ENCODE measurements at regions not wholly inside any gene's neighbourhood (a gene's known extent, or its start where the extent isn't known, plus 50 kb on each side); places are given as distances from the start of the nearest gene placed in this dataset.
A peak's percentile ranks its signal among the peaks of the same experiment; 100 is the strongest.

DNA sequence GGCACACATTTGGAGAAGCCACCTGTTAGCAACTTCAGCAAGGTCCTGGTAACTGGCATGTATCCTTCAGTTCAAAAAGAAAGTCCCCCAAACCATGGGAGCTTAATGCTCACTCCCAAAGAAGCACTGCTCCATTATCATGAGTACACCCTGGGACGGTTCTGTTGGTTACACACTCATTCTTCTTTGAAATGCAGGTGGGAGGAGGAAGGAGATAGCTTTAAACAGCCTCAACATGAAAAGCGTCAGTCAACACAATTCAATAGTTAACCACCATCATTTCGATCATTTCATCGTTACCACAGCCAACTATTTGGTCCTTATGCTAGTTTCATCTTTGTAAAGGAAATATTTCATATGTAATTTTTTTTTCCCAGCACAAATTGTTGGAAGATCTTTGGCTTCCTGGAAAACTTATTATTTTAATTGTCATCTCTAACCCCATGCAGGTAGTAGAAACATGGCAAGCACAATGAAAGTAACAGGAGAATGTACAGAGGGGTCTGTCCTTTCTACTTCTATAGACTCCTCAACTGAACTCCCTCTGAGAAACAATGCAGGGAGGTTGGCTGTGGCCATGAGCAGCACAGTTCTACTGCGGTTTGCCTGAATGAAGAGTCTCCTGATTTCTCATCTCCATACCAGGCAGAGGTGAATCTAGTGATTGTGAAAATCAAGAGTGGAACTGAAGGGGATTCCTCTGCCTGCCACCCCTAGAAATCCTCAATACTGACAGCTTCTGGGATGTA is 196.4 kb upstream of the FOXN3 start:
- H3K36me3 Mint-ChIP-seq (ENCODE audit: insufficient read depth) = no peaks in the 10 kb centered on the region
- no peaks in the 10 kb centered on the region for H3K9me3 Mint-ChIP-seq (ENCODE audit: low read depth)
- no peak for DNase-seq (ENCODE audit: low spot score, unreplicated experiment)
- H3K27ac Mint-ChIP-seq = no peak overlapping the region
- H3K27me3 Mint-ChIP-seq = no peaks in the 10 kb centered on the region
- H3K4me3 Mint-ChIP-seq (ENCODE audit: low read depth) = no peak overlapping the region
- H3K4me1 Mint-ChIP-seq (ENCODE audit: low read depth) = peaks cover 26% of the 10 kb centered on the region
- TF ChIP-seq, protein P1, sequence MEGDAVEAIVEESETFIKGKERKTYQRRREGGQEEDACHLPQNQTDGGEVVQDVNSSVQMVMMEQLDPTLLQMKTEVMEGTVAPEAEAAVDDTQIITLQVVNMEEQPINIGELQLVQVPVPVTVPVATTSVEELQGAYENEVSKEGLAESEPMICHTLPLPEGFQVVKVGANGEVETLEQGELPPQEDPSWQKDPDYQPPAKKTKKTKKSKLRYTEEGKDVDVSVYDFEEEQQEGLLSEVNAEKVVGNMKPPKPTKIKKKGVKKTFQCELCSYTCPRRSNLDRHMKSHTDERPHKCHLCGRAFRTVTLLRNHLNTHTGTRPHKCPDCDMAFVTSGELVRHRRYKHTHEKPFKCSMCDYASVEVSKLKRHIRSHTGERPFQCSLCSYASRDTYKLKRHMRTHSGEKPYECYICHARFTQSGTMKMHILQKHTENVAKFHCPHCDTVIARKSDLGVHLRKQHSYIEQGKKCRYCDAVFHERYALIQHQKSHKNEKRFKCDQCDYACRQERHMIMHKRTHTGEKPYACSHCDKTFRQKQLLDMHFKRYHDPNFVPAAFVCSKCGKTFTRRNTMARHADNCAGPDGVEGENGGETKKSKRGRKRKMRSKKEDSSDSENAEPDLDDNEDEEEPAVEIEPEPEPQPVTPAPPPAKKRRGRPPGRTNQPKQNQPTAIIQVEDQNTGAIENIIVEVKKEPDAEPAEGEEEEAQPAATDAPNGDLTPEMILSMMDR (IDR thresholded peaks at IDR 0.05; ENCODE audit: unreplicated experiment) = no peak

GRCh38 chr14:89609500-89610100 is 192.6 kb upstream of the FOXN3 start:
- Mint-ChIP-seq H3K27me3 (no peaks in the 10 kb centered on the region), H3K9me3 (ENCODE audit: low read depth) (peaks cover 12% of the 10 kb centered on the region), H3K4me3 (ENCODE audit: low read depth) (no peak overlapping the region), H3K27ac (peak overlapping the region; percentile 7), H3K36me3 (ENCODE audit: insufficient read depth) (peaks cover 1% of the 10 kb centered on the region), H3K4me1 (ENCODE audit: low read depth) (no peaks in the 10 kb centered on the region)
- DNase-seq (ENCODE audit: low spot score, unreplicated experiment) = no peak
- TF ChIP-seq, protein P1 (IDR thresholded peaks at IDR 0.05; ENCODE audit: unreplicated experiment) = no peak

GRCh38 chr14:89607453-89607852 is 190.4 kb upstream of the FOXN3 start:
- TF ChIP-seq, protein P1 (IDR thresholded peaks at IDR 0.05; ENCODE audit: unreplicated experiment) = no peak
- Mint-ChIP-seq H3K27ac (no peak overlapping the region), H3K36me3 (ENCODE audit: insufficient read depth) (peaks cover 1% of the 10 kb centered on the region), H3K4me3 (ENCODE audit: low read depth) (no peak overlapping the region), H3K4me1 (ENCODE audit: low read depth) (peaks cover 7% of the 10 kb centered on the region), H3K9me3 (ENCODE audit: low read depth) (peaks cover 13% of the 10 kb centered on the region), H3K27me3 (no peaks in the 10 kb centered on the region)
- no peak for DNase-seq (ENCODE audit: low spot score, unreplicated experiment)

- H3K36me3 Mint-ChIP-seq (ENCODE audit: insufficient read depth) = peaks cover 7% of the 10 kb centered on the region
- H3K4me1 Mint-ChIP-seq (ENCODE audit: low read depth) = peaks cover 7% of the 10 kb centered on the region
- peaks cover 27% of the 10 kb centered on the region for H3K9me3 Mint-ChIP-seq (ENCODE audit: low read depth)
- TF ChIP-seq, protein P1 (IDR thresholded peaks at IDR 0.05; ENCODE audit: unreplicated experiment) = no peak
- no peak for DNase-seq (ENCODE audit: low spot score, unreplicated experiment)
- no peak overlapping the region for H3K4me3 Mint-ChIP-seq (ENCODE audit: low read depth)
- H3K27ac Mint-ChIP-seq = no peak overlapping the region
- H3K27me3 Mint-ChIP-seq = no peaks in the 10 kb centered on the region
These were observed 187.0 kb upstream of the FOXN3 start for GRCh38 chr14:89603938-89604480.

DNA sequence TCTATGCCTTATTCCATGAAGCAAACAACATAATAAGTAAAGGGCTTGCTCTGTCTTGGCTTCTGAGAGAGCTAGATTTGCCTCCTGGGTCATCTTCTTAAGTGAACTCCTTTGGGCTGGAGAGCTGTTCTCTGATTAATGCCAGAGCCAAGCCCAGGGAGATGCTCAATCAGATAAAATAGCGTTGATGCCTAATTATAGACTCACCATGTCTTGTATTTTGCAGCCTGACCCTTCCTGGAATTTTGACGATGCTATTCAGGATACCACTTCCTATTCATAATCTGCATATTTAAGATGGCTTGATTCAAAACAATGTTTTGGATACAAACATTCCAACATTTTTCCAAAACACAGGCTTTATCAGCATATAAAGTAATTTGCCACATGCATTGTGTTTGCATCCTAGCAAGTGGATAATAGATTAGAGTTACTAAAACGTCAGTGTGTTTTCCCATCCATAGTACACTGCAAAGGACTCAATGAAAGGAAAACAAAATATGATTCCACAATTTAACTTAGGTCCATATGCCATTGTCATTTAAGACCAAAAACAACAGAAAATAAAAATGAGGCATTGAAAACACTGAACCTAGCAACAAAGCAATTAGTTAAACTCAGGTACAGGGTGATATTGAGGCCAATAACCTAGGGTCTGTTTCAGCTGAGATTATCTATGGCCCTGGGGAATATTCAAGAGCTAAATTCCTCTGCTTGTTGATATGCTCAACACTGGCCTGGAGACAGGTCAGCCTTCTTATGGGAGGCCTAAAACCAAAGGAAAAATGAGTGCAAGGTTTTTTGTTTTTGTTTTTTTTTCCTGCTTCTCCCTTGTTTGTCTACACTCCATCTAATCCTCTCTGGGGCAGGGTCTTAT is 184.2 kb upstream of the FOXN3 start:
- no peak for DNase-seq (ENCODE audit: low spot score, unreplicated experiment)
- no peak overlapping the region for H3K4me3 Mint-ChIP-seq (ENCODE audit: low read depth)
- peaks cover 7% of the 10 kb centered on the region for H3K4me1 Mint-ChIP-seq (ENCODE audit: low read depth)
- H3K9me3 Mint-ChIP-seq (ENCODE audit: low read depth) = peaks cover 47% of the 10 kb centered on the region
- TF ChIP-seq, protein P1 (IDR thresholded peaks at IDR 0.05; ENCODE audit: unreplicated experiment) = no peak
- no peak overlapping the region for H3K27ac Mint-ChIP-seq
- no peaks in the 10 kb centered on the region for H3K27me3 Mint-ChIP-seq
- peaks cover 19% of the 10 kb centered on the region for H3K36me3 Mint-ChIP-seq (ENCODE audit: insufficient read depth)
